MM.1S (cell line): ENCODE measurements at regions not wholly inside any gene's neighbourhood (a gene's known extent, or its start where the extent isn't known, plus 50 kb on each side); places are given as distances from the start of the nearest gene placed in this dataset.

Experiments
- DNase-seq: peaks from one replicate; pipeline ENCODE4 v3.0.0-alpha.2; 2015
- H2AFZ ChIP-seq: fragments of 300-600 bp; sonication (generic); 2 replicates; pipeline ENCODE4 v1.6.0; 2016; ENCODE audit warnings: antibody characterized with exemption, low read length
- H3F3A ChIP-seq: fragments of 300-600 bp; sonication (generic); 2 replicates; pipeline ENCODE4 v1.6.1; 2016; ENCODE audit warnings: mild to moderate bottlenecking, antibody characterized with exemption, low read length, moderate library complexity, mixed read lengths; ENCODE audit not compliant: insufficient read depth
- H3K27ac ChIP-seq: fragments of 300-600 bp; sonication (generic); 2 replicates; pipeline ENCODE4 v1.5.1; 2016; ENCODE audit warnings: mild to moderate bottlenecking, low read length
- H3K27me3 ChIP-seq: fragments of 300-600 bp; sonication (generic); replicated peaks from 2 replicates; pipeline ENCODE4 v1.6.0; 2016; ENCODE audit warnings: low read length; ENCODE audit not compliant: insufficient read depth
- H3K36me3 ChIP-seq: fragments of 300-600 bp; sonication (generic); replicated peaks from 2 replicates; pipeline ENCODE4 v1.6.1; 2016; ENCODE audit warnings: mild to moderate bottlenecking, low read length, mixed read lengths; ENCODE audit not compliant: insufficient read depth
- H3K4me1 ChIP-seq: fragments of 300-600 bp; sonication (generic); 2 replicates; pipeline ENCODE4 v1.6.1; 2016; ENCODE audit warnings: low read length, mixed read lengths
- H3K4me2 ChIP-seq: fragments of 300-600 bp; sonication (generic); 2 replicates; pipeline ENCODE4 v1.6.0; 2016; ENCODE audit warnings: low read depth, low read length
- H3K4me3 ChIP-seq: fragments of 300-600 bp; sonication (generic); 2 replicates; pipeline ENCODE4 v1.5.1; 2016; ENCODE audit warnings: low read length, mixed read lengths
- H3K79me2 ChIP-seq: fragments of 300-600 bp; sonication (generic); 2 replicates; pipeline ENCODE4 v1.6.1; 2016; ENCODE audit warnings: mixed run types, low read length, mixed read lengths
- H3K9ac ChIP-seq: fragments of 300-600 bp; sonication (generic); 2 replicates; pipeline ENCODE4 v1.6.1; 2016; ENCODE audit warnings: low read length, mixed read lengths
- H3K9me2 ChIP-seq: fragments of 300-600 bp; sonication (generic); replicated peaks from 2 replicates; pipeline ENCODE4 v1.6.1; 2016; ENCODE audit warnings: mild to moderate bottlenecking, low read length, mixed read lengths; ENCODE audit not compliant: insufficient read depth
- H3K9me3 ChIP-seq: fragments of 300-600 bp; sonication (generic); replicated peaks from 2 replicates; pipeline ENCODE4 v1.6.1; 2016; ENCODE audit warnings: mild to moderate bottlenecking, low read length, mixed read lengths; ENCODE audit not compliant: insufficient read depth
- H4K20me1 ChIP-seq: fragments of 300-600 bp; sonication (generic); 2 replicates; pipeline ENCODE4 v1.6.1; 2016; ENCODE audit warnings: mild to moderate bottlenecking, low read length, moderate library complexity, mixed read lengths; ENCODE audit not compliant: insufficient read depth
- EZH2 ChIP-seq: fragments of 300-600 bp; sonication (generic); optimal IDR thresholded peaks from 2 replicates; pipeline ENCODE3; 2017; ENCODE audit warnings: low read depth, mild to moderate bottlenecking, antibody characterized with exemption, low read length, mixed read lengths
- EZH2phosphoT487 ChIP-seq: fragments of 300-600 bp; sonication (generic); IDR thresholded peaks from 2 replicates; pipeline ENCODE4 v1.6.1; 2018; ENCODE audit warnings: antibody characterized with exemption, low read length
- TF ChIP-seq, protein P1 (sequence below): fragments of 300-600 bp; sonication (generic); IDR thresholded peaks from 2 replicates; pipeline ENCODE4 v1.5.1; 2016; ENCODE audit warnings: antibody characterized with exemption, low read length, mixed read lengths

DNA sequence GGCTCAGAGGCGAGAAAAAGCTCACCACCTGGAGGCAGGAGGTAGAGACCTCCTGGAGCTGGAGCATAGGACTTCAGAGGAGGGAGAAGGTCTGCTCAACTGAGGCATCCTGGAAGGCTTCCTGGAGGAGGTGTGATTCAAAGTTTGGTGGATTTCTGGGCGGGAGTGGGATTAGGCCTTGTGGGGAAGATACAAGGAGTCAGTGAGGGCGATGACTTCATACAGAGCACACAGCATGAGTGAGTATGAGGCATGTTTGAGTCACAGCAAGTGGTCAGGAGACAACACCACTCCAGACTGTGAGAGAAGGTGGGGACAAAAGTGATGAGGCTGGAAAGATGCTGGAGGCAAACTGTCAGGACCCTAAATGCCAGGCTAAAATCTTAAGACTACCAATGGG, 77.6 kb downstream of the MATN1 start:
- Histone ChIP-seq H3K9me3 (no peaks in the 10 kb centered on the region), H3K9ac (no peak overlapping the region), H3K4me3 (no peak overlapping the region), H2AFZ (no peak overlapping the region), H3K4me2 (no peak overlapping the region), H3K27ac (no peak overlapping the region), H3K9me2 (no peaks in the 10 kb centered on the region), H3K79me2 (no peaks in the 10 kb centered on the region), H3K36me3 (no peaks in the 10 kb centered on the region), H3F3A (no peaks in the 10 kb centered on the region), H3K4me1 (no peaks in the 10 kb centered on the region), H4K20me1 (no peaks in the 10 kb centered on the region), H3K27me3 (peaks cover 82% of the 10 kb centered on the region)
- no peak for DNase-seq
- TF ChIP-seq, protein P1, sequence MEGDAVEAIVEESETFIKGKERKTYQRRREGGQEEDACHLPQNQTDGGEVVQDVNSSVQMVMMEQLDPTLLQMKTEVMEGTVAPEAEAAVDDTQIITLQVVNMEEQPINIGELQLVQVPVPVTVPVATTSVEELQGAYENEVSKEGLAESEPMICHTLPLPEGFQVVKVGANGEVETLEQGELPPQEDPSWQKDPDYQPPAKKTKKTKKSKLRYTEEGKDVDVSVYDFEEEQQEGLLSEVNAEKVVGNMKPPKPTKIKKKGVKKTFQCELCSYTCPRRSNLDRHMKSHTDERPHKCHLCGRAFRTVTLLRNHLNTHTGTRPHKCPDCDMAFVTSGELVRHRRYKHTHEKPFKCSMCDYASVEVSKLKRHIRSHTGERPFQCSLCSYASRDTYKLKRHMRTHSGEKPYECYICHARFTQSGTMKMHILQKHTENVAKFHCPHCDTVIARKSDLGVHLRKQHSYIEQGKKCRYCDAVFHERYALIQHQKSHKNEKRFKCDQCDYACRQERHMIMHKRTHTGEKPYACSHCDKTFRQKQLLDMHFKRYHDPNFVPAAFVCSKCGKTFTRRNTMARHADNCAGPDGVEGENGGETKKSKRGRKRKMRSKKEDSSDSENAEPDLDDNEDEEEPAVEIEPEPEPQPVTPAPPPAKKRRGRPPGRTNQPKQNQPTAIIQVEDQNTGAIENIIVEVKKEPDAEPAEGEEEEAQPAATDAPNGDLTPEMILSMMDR, result no peak
- TF ChIP-seq EZH2phosphoT487, result no peak
- no peak for TF ChIP-seq EZH2

DNA sequence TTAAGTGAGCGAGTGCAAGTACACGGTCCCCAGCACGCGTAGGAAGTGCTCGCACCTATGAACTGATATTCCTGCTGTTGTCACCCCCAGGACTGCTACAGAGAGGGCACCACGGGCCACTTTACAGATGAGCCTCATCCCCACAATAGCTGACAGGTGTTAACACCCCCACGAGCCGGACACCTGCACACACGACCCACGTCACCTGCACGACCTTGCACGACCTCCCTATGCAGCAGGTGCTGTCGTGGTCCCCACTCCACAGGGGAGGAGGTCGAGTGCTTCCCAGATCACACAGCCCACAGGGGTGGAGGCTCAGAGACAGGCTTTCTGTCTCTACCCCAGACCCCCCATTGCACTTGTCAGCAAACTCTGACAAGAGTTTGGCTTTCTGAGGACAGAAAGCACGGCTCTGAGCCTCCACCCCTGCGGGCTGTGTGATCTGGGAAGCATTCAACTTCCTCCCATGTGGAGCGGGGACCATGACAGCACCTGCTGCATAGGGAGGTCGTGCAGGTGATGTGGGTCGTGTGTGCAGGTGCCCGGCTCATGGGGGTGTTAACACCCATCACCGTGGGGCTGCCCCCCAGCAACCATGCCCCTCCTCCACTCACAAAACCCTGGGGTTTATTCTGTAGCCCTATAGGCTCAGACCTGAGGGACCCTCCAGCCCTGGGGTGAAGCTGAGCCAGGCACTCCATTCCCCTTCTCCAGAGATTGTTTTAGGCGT, 80.8 kb downstream of the MATN1 start:
- no peaks in the 10 kb centered on the region for H3K4me1 ChIP-seq
- H4K20me1 ChIP-seq, result no peaks in the 10 kb centered on the region
- no peak overlapping the region for H3K27ac ChIP-seq
- H3K4me2 ChIP-seq, result no peak overlapping the region
- no peak overlapping the region for H3K4me3 ChIP-seq
- H3K9me3 ChIP-seq, result no peaks in the 10 kb centered on the region
- H3F3A ChIP-seq, result no peaks in the 10 kb centered on the region
- DNase-seq, result no peak
- H3K9ac ChIP-seq, result no peak overlapping the region
- no peaks in the 10 kb centered on the region for H3K79me2 ChIP-seq
- TF ChIP-seq EZH2 (no peak), EZH2phosphoT487 (no peak)
- TF ChIP-seq, protein P1, result no peak
- H3K9me2 ChIP-seq, result no peaks in the 10 kb centered on the region
- H3K27me3 ChIP-seq, result peaks cover 83% of the 10 kb centered on the region
- no peaks in the 10 kb centered on the region for H3K36me3 ChIP-seq
- H2AFZ ChIP-seq, result no peak overlapping the region

DNA sequence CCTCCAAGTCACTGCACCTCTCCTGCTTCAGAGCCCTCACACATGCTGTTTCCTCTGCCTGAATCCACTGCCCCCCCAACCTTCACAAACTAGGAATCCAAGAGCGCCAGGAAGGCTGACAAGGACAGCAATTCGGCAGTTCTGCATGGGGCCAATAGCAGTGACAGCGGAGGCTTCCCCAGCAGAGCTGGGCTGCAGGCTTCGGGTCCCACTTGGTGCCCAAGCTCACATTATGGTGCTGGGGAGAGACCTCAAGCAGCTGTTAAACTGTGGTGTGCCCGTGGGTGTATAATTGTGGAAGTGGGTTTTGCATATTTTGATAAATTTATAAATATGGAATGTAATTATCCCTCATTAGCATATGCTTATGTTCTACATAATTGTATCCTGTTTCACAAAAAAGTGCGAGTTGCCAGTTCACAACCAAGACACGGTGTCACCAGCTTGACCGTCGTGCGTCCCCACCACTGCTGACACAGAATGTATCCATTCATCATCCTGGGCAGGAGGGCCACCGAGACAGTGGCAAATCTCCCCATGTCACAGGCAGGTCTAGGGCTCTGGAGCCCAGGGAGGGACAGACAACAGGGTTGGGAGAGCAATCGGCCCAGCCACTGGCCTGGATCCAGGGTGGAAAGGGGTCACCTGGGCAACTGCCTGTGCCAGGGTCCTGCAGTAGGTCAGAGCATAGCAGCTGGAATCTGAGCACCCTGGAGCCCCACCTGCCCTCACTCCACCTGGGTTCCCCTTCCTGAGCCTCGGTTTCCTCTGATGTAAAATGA, 81.6 kb downstream of the MATN1 start:
- H3K27me3 ChIP-seq, result peaks cover 91% of the 10 kb centered on the region
- no peak for DNase-seq
- no peaks in the 10 kb centered on the region for H3K9me3 ChIP-seq
- no peak overlapping the region for H2AFZ ChIP-seq
- no peaks in the 10 kb centered on the region for H3K4me1 ChIP-seq
- no peak overlapping the region for H3K27ac ChIP-seq
- H3K79me2 ChIP-seq, result no peaks in the 10 kb centered on the region
- TF ChIP-seq EZH2 (no peak), EZH2phosphoT487 (no peak)
- TF ChIP-seq, protein P1, result no peak
- no peaks in the 10 kb centered on the region for H3K9me2 ChIP-seq
- no peaks in the 10 kb centered on the region for H3K36me3 ChIP-seq
- H4K20me1 ChIP-seq, result no peaks in the 10 kb centered on the region
- no peak overlapping the region for H3K9ac ChIP-seq
- H3F3A ChIP-seq, result no peaks in the 10 kb centered on the region
- H3K4me3 ChIP-seq, result no peak overlapping the region
- H3K4me2 ChIP-seq, result no peak overlapping the region
